HG03442 (cell line): ENCODE measurements at regions not wholly inside any gene's neighbourhood (a gene's known extent, or its start where the extent isn't known, plus 50 kb on each side); places are given as distances from the start of the nearest gene placed in this dataset.
"Not testable (repeated sequence)": the region's sequence is repeated elsewhere in the genome, so short reads cannot be mapped to it uniquely, and the experiment has no call there.

Source experiments
- ATAC-seq: cut with Tn5 transposase; IDR thresholded peaks from one replicate; pipeline ENCODE4 v1.9.1; 2021; ENCODE audit warnings: mild to moderate bottlenecking, moderate library complexity; ENCODE audit not compliant: unreplicated experiment

DNA sequence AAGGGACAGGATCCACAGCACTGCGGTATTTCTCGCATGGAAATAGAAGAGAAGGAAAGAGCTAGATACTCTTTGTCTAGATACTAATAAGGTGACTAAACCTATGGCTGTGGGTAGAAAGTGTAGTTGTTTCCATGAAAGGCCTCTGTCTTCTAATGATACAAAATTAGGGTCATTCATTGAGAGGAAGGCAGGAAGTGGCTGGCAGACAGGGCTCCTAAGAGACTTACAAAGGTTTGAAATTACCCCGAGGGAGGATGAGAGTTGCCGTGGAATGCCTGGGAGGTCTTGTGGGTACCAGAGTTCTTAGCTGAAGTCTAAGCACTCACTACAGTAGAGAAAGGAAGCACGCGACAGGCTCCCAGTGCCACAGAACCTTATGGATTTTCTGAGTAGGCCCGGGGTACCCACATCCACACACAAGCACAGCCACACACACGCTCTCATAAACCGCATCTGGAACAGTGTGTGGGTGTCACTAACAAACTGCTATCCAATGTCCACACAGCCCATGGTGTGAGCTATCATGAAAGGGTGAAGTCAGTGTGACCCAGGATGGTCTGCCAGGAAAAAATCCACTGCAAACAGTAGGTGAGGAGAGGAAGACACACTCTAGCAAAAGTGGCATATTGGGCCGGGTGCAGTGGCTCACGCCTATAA lies 221.4 kb downstream of the FAM43A start:
- ATAC-seq = no peak

DNA sequence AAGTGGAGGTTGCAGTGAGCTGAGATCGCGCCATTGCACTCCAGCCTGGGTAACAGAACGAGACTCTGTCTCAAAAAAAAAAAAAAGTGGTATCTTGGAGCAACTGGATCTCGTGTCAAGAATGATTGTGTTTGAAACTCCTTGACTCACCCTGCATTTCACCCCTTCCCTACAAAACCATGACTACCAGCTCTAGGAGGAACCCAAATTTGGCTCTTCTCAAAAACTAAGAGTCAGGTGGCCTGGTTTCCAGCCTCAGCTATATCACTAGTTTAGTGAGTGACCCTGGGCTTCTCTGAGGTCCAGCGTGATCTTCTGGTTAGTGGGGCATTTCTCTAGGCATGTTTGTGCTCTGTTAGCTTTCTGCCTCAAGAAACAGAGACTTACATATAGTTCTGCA lies 222.1 kb downstream of the FAM43A start:
- ATAC-seq = no peak

GRCh38 chr3:194908496-194908895 lies 222.8 kb downstream of the FAM43A start:
- no peak for ATAC-seq

DNA sequence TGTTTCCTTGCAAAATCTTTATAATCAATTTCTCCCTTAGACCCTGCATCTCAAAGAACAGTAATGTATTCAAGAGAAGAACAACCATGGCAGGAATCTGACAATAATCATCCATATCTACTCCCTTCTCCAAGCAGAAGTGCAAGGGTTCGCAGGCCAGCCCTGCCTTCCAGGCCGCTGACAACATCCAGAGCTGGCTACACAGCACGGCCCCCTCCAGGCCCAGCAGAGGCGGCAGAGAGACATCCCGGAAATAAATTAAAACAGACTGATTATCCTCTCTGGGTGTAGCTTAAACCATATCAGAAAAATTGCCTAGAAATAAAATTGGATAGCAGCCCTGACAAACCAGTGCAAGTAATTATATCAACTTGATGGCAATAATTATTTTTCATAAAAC lies 223.3 kb downstream of the FAM43A start:
- ATAC-seq = no peak

DNA sequence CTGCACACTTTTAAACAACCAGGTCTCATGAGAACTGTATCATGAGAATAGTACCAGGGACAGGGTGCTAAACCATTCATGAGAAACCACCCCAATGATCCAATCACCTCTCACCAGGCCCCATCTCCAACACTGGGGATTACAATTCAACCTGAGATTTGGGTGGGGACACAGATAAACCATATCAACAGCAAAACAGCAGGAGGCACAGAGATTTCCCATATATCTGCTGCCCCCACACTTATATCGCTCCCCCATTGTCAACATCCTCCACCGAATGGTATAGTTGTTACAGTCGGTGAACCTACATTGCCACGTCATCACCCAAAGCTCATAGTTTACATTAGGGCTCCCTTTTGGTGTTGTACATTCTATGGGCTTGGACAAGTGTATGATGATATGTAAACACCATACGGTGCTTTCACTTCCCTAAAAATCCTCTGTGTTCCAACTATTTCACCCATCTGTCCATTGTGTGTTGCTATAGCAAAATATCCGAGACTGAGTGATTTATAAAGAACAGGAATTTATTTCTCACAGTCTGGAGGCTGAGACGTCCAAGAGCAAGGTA lies 224.8 kb downstream of the FAM43A start:
- no peak for ATAC-seq

DNA sequence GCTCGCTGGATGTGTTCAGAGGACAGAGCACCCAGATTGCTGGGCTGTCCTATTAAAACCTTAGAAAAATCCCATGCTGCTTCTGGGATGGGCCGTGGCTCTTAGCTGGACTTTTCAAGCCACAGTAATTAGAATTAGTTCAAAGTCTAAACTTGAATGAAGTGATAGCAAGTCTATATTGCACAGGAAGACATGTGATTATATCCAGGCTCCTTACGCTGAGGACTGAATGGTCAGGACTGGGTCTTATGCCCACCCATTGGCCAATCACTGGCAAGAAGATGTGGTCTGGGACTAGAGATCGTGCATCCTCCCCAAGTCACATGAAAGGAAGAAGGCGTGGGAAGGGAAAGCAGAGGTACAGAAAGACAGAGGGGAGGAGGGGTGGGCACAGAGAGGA lies 227.6 kb downstream of the FAM43A start:
- ATAC-seq = no peak

DNA sequence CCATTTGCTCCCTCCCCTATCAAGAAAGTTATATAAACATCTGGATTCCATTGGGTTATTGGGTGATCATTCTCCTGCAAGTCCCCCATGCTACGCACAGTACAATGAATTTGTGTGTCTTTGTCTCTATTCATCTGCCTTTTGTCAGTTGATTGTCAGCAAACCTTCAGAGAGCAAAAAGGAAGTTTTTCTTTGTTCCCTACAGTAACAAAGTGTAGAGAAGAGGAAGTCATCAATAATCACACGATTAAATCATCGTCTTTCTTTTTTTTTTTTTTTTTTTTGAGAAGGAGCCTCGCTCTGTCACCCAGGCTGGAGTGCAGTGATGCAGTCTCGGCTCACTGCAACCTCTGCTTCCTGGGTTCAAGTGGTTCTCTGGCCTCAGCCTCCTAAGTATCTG lies 239.2 kb downstream of the FAM43A start:
- ATAC-seq = not testable (repeated sequence)

DNA sequence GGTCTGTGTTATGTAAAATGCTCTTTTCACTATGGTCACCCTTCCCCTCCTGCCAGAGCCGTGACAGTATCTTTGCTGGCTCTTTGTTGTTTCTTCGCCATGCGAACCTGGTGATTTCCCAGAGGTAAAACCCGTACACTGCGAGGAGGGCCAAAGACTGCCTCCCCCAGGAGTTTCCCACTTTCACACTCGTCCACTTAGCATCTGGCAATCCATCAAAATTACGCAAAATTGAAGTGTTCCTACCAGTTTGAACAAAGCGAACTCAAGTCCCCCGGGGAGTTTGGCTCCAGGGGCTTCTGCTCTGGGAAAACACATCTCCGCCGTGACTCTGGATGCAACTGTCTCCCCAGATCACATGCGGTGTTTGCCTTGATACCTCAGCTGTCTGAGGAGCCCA lies 239.9 kb downstream of the FAM43A start:
- ATAC-seq = no peak

DNA sequence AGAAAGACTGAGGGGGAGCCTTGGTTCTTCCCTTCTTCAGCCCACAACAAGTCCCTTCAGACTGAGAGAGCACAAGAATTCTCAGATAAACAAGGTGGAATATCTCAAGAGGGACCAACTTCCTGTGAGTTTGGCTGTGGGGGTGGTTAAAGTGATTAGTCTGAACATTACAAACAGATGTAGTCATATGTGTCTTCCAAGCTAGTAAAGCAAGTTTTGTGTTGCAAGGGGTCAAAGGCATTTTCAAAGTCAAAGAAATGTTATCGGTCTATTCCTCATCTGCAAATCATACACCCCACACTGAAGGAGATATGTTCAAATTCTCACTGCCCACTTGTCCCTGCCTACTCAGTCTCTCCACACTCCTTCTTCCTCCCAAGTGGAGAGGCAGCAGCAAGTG lies 242.5 kb downstream of the FAM43A start:
- no peak for ATAC-seq

GRCh38 chr3:194928831-194929577 lies 243.3 kb downstream of the FAM43A start:
- no peak for ATAC-seq

- no peak for ATAC-seq
Measured at GRCh38 chr3:194929578-194929960, 243.9 kb downstream of the FAM43A start.

DNA sequence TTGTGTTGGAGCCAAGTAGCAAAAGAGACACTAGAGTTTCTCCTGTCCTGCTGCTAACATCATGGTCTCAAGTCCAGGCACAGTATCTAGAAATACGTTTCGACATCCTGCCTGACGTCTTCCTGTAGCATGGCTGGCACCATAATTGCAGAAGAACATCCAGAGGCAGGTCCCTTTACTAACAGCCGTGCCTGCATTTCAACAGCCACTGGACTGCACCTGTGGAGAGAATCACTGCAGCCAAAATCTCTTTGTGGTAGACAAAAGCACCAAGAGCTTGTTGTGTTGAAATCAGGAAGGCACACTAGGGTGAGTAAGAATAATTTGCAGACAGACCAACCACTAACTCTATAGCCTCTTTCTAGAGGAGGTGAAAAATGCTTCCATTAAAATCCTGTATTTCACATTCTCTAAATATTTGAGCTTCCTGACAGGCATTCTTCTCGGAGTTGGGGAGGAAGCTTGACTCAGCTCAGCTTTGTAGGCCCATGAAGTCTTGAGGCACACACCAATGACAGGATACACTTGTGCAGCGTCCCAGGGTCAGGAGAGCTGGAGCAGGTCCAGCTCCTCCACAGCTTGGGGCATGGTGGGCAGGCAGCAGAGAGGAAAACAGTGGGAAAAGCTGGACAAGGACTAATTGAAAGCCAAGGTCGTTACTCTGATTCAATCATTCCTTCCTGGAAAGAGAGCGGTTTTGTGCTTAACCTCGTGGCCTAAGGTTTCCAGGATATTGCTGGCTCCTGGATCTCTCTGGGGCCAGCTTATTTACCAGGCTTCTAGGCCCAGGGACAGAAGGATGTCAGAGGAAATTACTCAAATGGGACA lies 244.9 kb downstream of the FAM43A start:
- ATAC-seq = no peak

GRCh38 chr3:194931347-194931746 lies 245.7 kb downstream of the FAM43A start:
- no peak for ATAC-seq

- no peak for ATAC-seq
Measured at GRCh38 chr3:194931865-194932264, 246.2 kb downstream of the FAM43A start.

- ATAC-seq = no peak
Measured at GRCh38 chr3:194933465-194933864, 247.8 kb downstream of the FAM43A start.

- ATAC-seq = no peak
Measured at GRCh38 chr3:194935061-194935460, 249.4 kb downstream of the FAM43A start.

- ATAC-seq = no peak
Measured at GRCh38 chr3:194935632-194936470, 250.2 kb downstream of the FAM43A start.

- no peak for ATAC-seq
Measured at GRCh38 chr3:194936659-194937058, 251.0 kb downstream of the FAM43A start.

GRCh38 chr3:194937144-194937543 lies 251.5 kb downstream of the FAM43A start:
- no peak for ATAC-seq

DNA sequence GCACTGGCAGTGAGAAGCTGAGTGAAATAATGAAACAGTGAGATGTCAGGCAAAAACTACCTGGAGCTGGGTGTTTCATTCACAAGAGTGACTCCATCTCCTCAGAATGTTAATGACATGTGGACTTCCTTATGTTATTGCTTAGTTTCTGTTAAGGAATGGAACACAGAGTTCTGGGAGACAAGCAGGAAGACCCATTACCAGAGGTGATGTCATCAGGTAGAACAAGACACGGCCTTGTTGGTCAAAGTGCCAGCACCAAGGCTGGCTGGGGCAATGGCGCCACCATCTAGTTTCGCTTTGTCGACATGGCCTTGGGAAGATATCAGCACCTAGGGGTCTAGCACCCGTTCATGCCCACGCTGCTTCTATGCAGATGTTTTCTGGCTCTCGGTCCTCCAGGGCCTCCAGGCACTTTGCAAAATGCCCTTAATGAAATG lies 252.2 kb downstream of the FAM43A start:
- no peak for ATAC-seq
